HEK293 (cell line): ENCODE measurements at regions not wholly inside any gene's neighbourhood (a gene's known extent, or its start where the extent isn't known, plus 50 kb on each side); places are given as distances from the start of the nearest gene placed in this dataset.

Source experiments
- CTCF ChIA-PET: fragments of 350-600 bp; formaldehyde crosslinking; extraction: SDS; loops from one replicate; lab custom pipeline; 2021; ENCODE audit warnings: antibody characterized with exemption; lab: Yijun Ruan, JAX
- POLR2A ChIA-PET: fragments of 300-600 bp; formaldehyde crosslinking; extraction: SDS; loops from one replicate; lab custom pipeline; 2020; ENCODE audit warnings: antibody characterized with exemption, inconsistent platforms; lab: Yijun Ruan, JAX
- H3K27ac ChIP-seq: fragments of 200-500 bp; sonication (Bioruptor generic); 2 replicates; pipeline ENCODE4 v1.5.1; 2014; ENCODE audit warnings: low read depth, low read length, control low read depth, inconsistent platforms; ENCODE audit errors: extremely low read depth
- H3K36me3 ChIP-seq, 2 experiments: fragments of 200-500 bp in 1 of 2; sonication (Bioruptor generic) in 1 of 2; 1 replicate in 1 of 2; 2 replicates in 1 of 2; pipeline ENCODE4 v1.5.1; 2014 to 2017; ENCODE audit warnings: inconsistent platforms in 2 of 2, low read length in 2 of 2; ENCODE audit not compliant: control insufficient read depth in 2 of 2, insufficient read depth in 1 of 2
- H3K4me1 ChIP-seq: fragments of 200-500 bp; sonication (Bioruptor generic); 2 replicates; pipeline ENCODE4 v1.5.1; 2014; ENCODE audit warnings: mild to moderate bottlenecking, low read length, inconsistent platforms; ENCODE audit not compliant: control insufficient read depth, insufficient read depth
- H3K4me3 ChIP-seq: 2 replicates; pipeline ENCODE4 v1.5.1; 2011; ENCODE audit warnings: low read depth, mild to moderate bottlenecking, control low read depth, low read length, moderate library complexity
- H3K9me3 ChIP-seq: fragments of 200-500 bp; sonication (Bioruptor generic); 2 replicates; pipeline ENCODE4 v1.5.1; 2014; ENCODE audit warnings: low read depth, low read length, inconsistent platforms; ENCODE audit not compliant: control insufficient read depth, insufficient read depth
- BCL11A ChIP-seq: fragments of 450-650 bp; formaldehyde crosslinking; IDR thresholded peaks from 2 replicates; pipeline ENCODE4 v1.5.1; 2016; ENCODE audit warnings: low read depth, missing biosample characterization, missing genetic modification characterization
- BCL11B ChIP-seq: fragments of 450-650 bp; formaldehyde crosslinking; IDR thresholded peaks from 2 replicates; pipeline ENCODE4 v1.5.1; 2016; ENCODE audit warnings: low read depth, missing biosample characterization, missing genetic modification characterization
- EGR2 ChIP-seq: fragments of 450-650 bp; formaldehyde crosslinking; IDR thresholded peaks from 2 replicates; pipeline ENCODE4 v1.5.1; 2016; ENCODE audit warnings: low read depth, missing biosample characterization, missing genetic modification characterization
- HOXA7 ChIP-seq: sonication (generic); formaldehyde crosslinking; IDR thresholded peaks from 2 replicates; pipeline ENCODE4 v1.8.1; 2022; ENCODE audit warnings: missing genetic modification reagents, borderline replicate concordance
- HOXD13 ChIP-seq: sonication (generic); formaldehyde crosslinking; IDR thresholded peaks from 2 replicates; pipeline ENCODE4 v1.8.0; 2022; ENCODE audit warnings: missing genetic modification reagents, borderline replicate concordance
- SCRT2 ChIP-seq: fragments of 450-650 bp; formaldehyde crosslinking; IDR thresholded peaks from 2 replicates; pipeline ENCODE4 v1.5.1; 2016; ENCODE audit warnings: missing biosample characterization, missing genetic modification characterization
- ZBTB1 ChIP-seq: fragments of 450-650 bp; formaldehyde crosslinking; IDR thresholded peaks from 2 replicates; pipeline ENCODE4 v1.5.1; 2016; ENCODE audit warnings: missing biosample characterization, missing genetic modification characterization
- ZBTB8A ChIP-seq: fragments of 450-650 bp; formaldehyde crosslinking; IDR thresholded peaks from 2 replicates; pipeline ENCODE4 v1.5.1; 2016; ENCODE audit warnings: missing biosample characterization, missing genetic modification characterization
- ZNF112 ChIP-seq: fragments of 450-650 bp; formaldehyde crosslinking; IDR thresholded peaks from 2 replicates; pipeline ENCODE4 v1.5.0; 2017; ENCODE audit warnings: missing biosample characterization, missing genetic modification characterization
- ZNF114 ChIP-seq: fragments of 450-650 bp; formaldehyde crosslinking; IDR thresholded peaks from 2 replicates; pipeline ENCODE4 v1.5.0; 2017; ENCODE audit warnings: missing biosample characterization, missing genetic modification characterization
- ZNF132 ChIP-seq: fragments of 450-650 bp; formaldehyde crosslinking; IDR thresholded peaks from 2 replicates; pipeline ENCODE4 v1.5.1; 2017; ENCODE audit warnings: missing biosample characterization, missing genetic modification characterization, borderline replicate concordance
- ZNF138 ChIP-seq: fragments of 450-650 bp; formaldehyde crosslinking; IDR thresholded peaks from 2 replicates; pipeline ENCODE4 v1.5.1; 2016; ENCODE audit warnings: missing biosample characterization, missing genetic modification characterization, borderline replicate concordance
- ZNF366 ChIP-seq: fragments of 450-650 bp; formaldehyde crosslinking; conservative IDR thresholded peaks from 2 replicates; pipeline ENCODE4 v1.5.1; 2016; ENCODE audit warnings: missing biosample characterization, missing genetic modification characterization
- ZNF629 ChIP-seq: fragments of 450-650 bp; formaldehyde crosslinking; IDR thresholded peaks from 2 replicates; pipeline ENCODE4 v1.5.1; 2017; ENCODE audit warnings: missing biosample characterization, missing genetic modification characterization
- ZNF664 ChIP-seq: fragments of 450-650 bp; formaldehyde crosslinking; IDR thresholded peaks from 2 replicates; pipeline ENCODE4 v1.5.1; 2016; ENCODE audit warnings: missing biosample characterization, missing genetic modification characterization
- ZNF701 ChIP-seq: fragments of 450-650 bp; formaldehyde crosslinking; IDR thresholded peaks from 2 replicates; pipeline ENCODE4 v1.5.1; 2016; ENCODE audit warnings: missing biosample characterization, missing genetic modification characterization
- ZNF785 ChIP-seq: fragments of 450-650 bp; formaldehyde crosslinking; IDR thresholded peaks from 2 replicates; pipeline ENCODE4 v1.5.1; 2016; ENCODE audit warnings: missing biosample characterization, missing genetic modification characterization
- ZNF792 ChIP-seq: fragments of 450-650 bp; formaldehyde crosslinking; IDR thresholded peaks from 2 replicates; pipeline ENCODE4 v1.5.1; 2016; ENCODE audit warnings: missing biosample characterization, missing genetic modification characterization
- TF ChIP-seq, protein P1 (sequence below): fragments of 450-650 bp; formaldehyde crosslinking; IDR thresholded peaks from 2 replicates; pipeline ENCODE4 v1.5.1; 2016; ENCODE audit warnings: missing biosample characterization, missing genetic modification characterization
- TF ChIP-seq, protein P2 (sequence below): fragments of 450-650 bp; formaldehyde crosslinking; IDR thresholded peaks from 2 replicates; pipeline ENCODE4 v1.5.1; 2016; ENCODE audit warnings: missing biosample characterization, missing genetic modification characterization

- no peak for TF ChIP-seq ZNF132 (tag by site-specific recombination)
- TF ChIP-seq ZNF366 = no peak
- no peak for TF ChIP-seq SCRT2 (tag by site-specific recombination)
- no peak for TF ChIP-seq ZNF629 (tag by site-specific recombination)
- no peak for TF ChIP-seq HOXA7 (CRISPR knock-in tag)
- no peak for TF ChIP-seq ZNF112 (tag by site-specific recombination)
- no peak for TF ChIP-seq EGR2 (tag by site-specific recombination)
- no peak for TF ChIP-seq ZBTB1
- TF ChIP-seq ZNF114 (tag by site-specific recombination) = no peak
- TF ChIP-seq BCL11A (tag by site-specific recombination) = no peak
- TF ChIP-seq ZNF664 = no peak
- no peaks in the 10 kb centered on the region for H3K36me3 ChIP-seq
- ChIA-PET CTCF (no interaction called here), POLR2A (no interaction called here)
- H3K27ac ChIP-seq = no peak overlapping the region
- H3K9me3 ChIP-seq = no peaks in the 10 kb centered on the region
- H3K4me3 ChIP-seq = no peak overlapping the region
- no peaks in the 10 kb centered on the region for H3K4me1 ChIP-seq
Observed at GRCh38 chr6:156269751-156270369, 507.3 kb upstream of the ARID1B start.

- H3K36me3 ChIP-seq = no peaks in the 10 kb centered on the region
- CTCF ChIA-PET = no interaction called here
- no peak overlapping the region for H3K4me3 ChIP-seq
- no peak for TF ChIP-seq ZNF792
- TF ChIP-seq ZNF138 (tag by site-specific recombination) = no peak
- TF ChIP-seq HOXD13 = no peak
- no peak for TF ChIP-seq ZNF785
- no peak for TF ChIP-seq SCRT2 (tag by site-specific recombination)
- TF ChIP-seq ZNF701 (tag by site-specific recombination) = no peak
- TF ChIP-seq, protein P1, sequence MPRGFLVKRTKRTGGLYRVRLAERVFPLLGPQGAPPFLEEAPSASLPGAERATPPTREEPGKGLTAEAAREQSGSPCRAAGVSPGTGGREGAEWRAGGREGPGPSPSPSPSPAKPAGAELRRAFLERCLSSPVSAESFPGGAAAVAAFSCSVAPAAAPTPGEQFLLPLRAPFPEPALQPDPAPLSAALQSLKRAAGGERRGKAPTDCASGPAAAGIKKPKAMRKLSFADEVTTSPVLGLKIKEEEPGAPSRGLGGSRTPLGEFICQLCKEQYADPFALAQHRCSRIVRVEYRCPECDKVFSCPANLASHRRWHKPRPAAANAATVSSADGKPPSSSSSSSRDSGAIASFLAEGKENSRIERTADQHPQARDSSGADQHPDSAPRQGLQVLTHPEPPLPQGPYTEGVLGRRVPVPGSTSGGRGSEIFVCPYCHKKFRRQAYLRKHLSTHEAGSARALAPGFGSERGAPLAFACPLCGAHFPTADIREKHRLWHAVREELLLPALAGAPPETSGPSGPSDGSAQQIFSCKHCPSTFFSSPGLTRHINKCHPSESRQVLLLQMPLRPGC = no peak
- no peak for TF ChIP-seq ZBTB8A (tag by site-specific recombination)
- TF ChIP-seq, protein P2, sequence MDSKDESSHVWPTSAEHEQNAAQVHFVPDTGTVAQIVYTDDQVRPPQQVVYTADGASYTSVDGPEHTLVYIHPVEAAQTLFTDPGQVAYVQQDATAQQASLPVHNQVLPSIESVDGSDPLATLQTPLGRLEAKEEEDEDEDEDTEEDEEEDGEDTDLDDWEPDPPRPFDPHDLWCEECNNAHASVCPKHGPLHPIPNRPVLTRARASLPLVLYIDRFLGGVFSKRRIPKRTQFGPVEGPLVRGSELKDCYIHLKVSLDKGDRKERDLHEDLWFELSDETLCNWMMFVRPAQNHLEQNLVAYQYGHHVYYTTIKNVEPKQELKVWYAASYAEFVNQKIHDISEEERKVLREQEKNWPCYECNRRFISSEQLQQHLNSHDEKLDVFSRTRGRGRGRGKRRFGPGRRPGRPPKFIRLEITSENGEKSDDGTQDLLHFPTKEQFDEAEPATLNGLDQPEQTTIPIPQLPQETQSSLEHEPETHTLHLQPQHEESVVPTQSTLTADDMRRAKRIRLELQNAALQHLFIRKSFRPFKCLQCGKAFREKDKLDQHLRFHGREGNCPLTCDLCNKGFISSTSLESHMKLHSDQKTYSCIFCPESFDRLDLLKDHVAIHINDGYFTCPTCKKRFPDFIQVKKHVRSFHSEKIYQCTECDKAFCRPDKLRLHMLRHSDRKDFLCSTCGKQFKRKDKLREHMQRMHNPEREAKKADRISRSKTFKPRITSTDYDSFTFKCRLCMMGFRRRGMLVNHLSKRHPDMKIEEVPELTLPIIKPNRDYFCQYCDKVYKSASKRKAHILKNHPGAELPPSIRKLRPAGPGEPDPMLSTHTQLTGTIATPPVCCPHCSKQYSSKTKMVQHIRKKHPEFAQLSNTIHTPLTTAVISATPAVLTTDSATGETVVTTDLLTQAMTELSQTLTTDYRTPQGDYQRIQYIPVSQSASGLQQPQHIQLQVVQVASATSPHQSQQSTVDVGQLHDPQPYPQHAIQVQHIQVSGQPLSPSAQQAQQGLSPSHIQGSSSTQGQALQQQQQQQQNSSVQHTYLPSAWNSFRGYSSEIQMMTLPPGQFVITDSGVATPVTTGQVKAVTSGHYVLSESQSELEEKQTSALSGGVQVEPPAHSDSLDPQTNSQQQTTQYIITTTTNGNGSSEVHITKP (tag by site-specific recombination) = no peak
- TF ChIP-seq BCL11B (tag by site-specific recombination) = no peak
- H3K9me3 ChIP-seq = no peaks in the 10 kb centered on the region
- H3K4me1 ChIP-seq = no peaks in the 10 kb centered on the region
- no peak overlapping the region for H3K27ac ChIP-seq
- POLR2A ChIA-PET = no interaction called here
Observed at GRCh38 chr6:156268849-156269248, 508.3 kb upstream of the ARID1B start.
